IMR-90 (cell line): ENCODE measurements at regions not wholly inside any gene's neighbourhood (a gene's known extent, or its start where the extent isn't known, plus 50 kb on each side); places are given as distances from the start of the nearest gene placed in this dataset.

Experiments used
- ATAC-seq: fragments of 200-7000 bp; cut with Tn5 transposase; 2 replicates; pipeline ENCODE4 v1.9.1; 2020; ENCODE audit warnings: low read depth, mild to moderate bottlenecking, moderate library complexity
- BruUV-seq: library from RNA; stranded (reverse); fragments of 400-500 nt; replicated peaks from 2 replicates; lab custom pipeline; 2021; lab: Mats Ljungman, UMichigan
- CTCF ChIA-PET: fragments of 300-600 bp; formaldehyde crosslinking; extraction: SDS; loops from one replicate; lab custom pipeline; 2021; ENCODE audit warnings: antibody characterized with exemption; lab: Yijun Ruan, JAX
- POLR2A ChIA-PET: fragments of 300-600 bp; sonication (Branson Sonifier 250); formaldehyde crosslinking; loops from one replicate; lab custom pipeline; 2022; ENCODE audit warnings: antibody characterized with exemption; ENCODE audit not compliant: unreplicated experiment; lab: Charles Lee
- DNase-seq: peaks from one replicate; pipeline ENCODE4 v3.0.0; 2013
- H2AFZ ChIP-seq: replicated peaks from 2 replicates; pipeline ENCODE3; 2013; ENCODE audit warnings: low read length, mild to moderate bottlenecking; ENCODE audit not compliant: poor library complexity
- H2AK5ac ChIP-seq: 2 replicates; pipeline ENCODE4 v1.6.1; 2013; ENCODE audit warnings: low read depth, low read length, inconsistent platforms
- H2AK9ac ChIP-seq: replicated peaks from 2 replicates; pipeline ENCODE3; 2013; ENCODE audit warnings: mild to moderate bottlenecking, low read depth, low read length, moderate library complexity; ENCODE audit not compliant: poor library complexity
- H2BK120ac ChIP-seq: 2 replicates; pipeline ENCODE4 v1.6.1; 2013; ENCODE audit warnings: low read depth, low read length, inconsistent platforms
- H2BK15ac ChIP-seq: 3 replicates; pipeline ENCODE4 v1.6.1; 2013; ENCODE audit warnings: low read depth, low read length, inconsistent platforms
- H2BK20ac ChIP-seq: 2 replicates; pipeline ENCODE4 v1.6.1; 2013; ENCODE audit warnings: low read depth, mild to moderate bottlenecking, inconsistent platforms, low read length, moderate library complexity
- H2BK5ac ChIP-seq: 2 replicates; pipeline ENCODE4 v1.6.1; 2013; ENCODE audit warnings: mild to moderate bottlenecking, low read depth, low read length, inconsistent platforms; ENCODE audit not compliant: poor library complexity, severe bottlenecking
- H3K14ac ChIP-seq: replicated peaks from 2 replicates; pipeline ENCODE4 v1.6.1; 2013; ENCODE audit warnings: low read depth, low read length, inconsistent platforms
- H3K18ac ChIP-seq: 2 replicates; pipeline ENCODE4 v1.6.1; 2013; ENCODE audit warnings: low read depth, low read length, control low read depth
- H3K23ac ChIP-seq: 2 replicates; pipeline ENCODE4 v1.6.1; 2013; ENCODE audit warnings: low read depth, low read length, inconsistent platforms
- H3K27ac ChIP-seq: 2 replicates; pipeline ENCODE4 v1.5.1; 2013; ENCODE audit warnings: mild to moderate bottlenecking, control low read depth, low read length; ENCODE audit not compliant: insufficient read depth
- H3K27me3 ChIP-seq: 2 replicates; pipeline ENCODE4 v1.6.1; 2013; ENCODE audit warnings: low read length; ENCODE audit not compliant: control insufficient read depth, insufficient read depth
- H3K36me3 ChIP-seq: 2 replicates; pipeline ENCODE4 v1.6.1; 2013; ENCODE audit warnings: low read length, mixed read lengths; ENCODE audit not compliant: control insufficient read depth, insufficient read depth
- H3K4ac ChIP-seq: 2 replicates; pipeline ENCODE4 v1.6.1; 2013; ENCODE audit warnings: low read depth, low read length, inconsistent platforms
- H3K4me1 ChIP-seq: 2 replicates; pipeline ENCODE4 v1.6.1; 2013; ENCODE audit warnings: low read length, mixed read lengths; ENCODE audit not compliant: control insufficient read depth, insufficient read depth
- H3K4me2 ChIP-seq: 2 replicates; pipeline ENCODE4 v1.6.1; 2013; ENCODE audit warnings: low read depth, mild to moderate bottlenecking, control low read depth, low read length, moderate library complexity
- H3K4me3 ChIP-seq: 2 replicates; pipeline ENCODE4 v1.5.1; 2013; ENCODE audit warnings: low read depth, mild to moderate bottlenecking, control low read depth, low read length, moderate library complexity; ENCODE audit not compliant: insufficient read depth
- H3K56ac ChIP-seq: 2 replicates; pipeline ENCODE4 v1.6.1; 2013; ENCODE audit warnings: low read length, inconsistent platforms; ENCODE audit not compliant: insufficient read depth; ENCODE audit errors: extremely low read depth
- H3K79me1 ChIP-seq, 2 experiments: 2 replicates each; pipeline ENCODE4 v1.6.1; 2013; ENCODE audit warnings: low read length in 2 of 2, inconsistent platforms in 1 of 2, low read depth in 1 of 2
- H3K9ac ChIP-seq: 2 replicates; pipeline ENCODE4 v1.6.1; 2013; ENCODE audit warnings: low read depth, low read length, control low read depth
- H3K9me1 ChIP-seq: 2 replicates; pipeline ENCODE4 v1.6.1; 2013; ENCODE audit warnings: low read length, inconsistent platforms; ENCODE audit not compliant: insufficient read depth
- H3K9me3 ChIP-seq: 2 replicates; pipeline ENCODE4 v1.6.1; 2013; ENCODE audit warnings: low read length; ENCODE audit not compliant: control insufficient read depth, insufficient read depth
- H4K20me1 ChIP-seq: 2 replicates; pipeline ENCODE4 v1.6.1; 2013; ENCODE audit warnings: low read length, inconsistent platforms; ENCODE audit not compliant: insufficient read depth
- H4K5ac ChIP-seq: 2 replicates; pipeline ENCODE4 v1.6.1; 2013; ENCODE audit warnings: mild to moderate bottlenecking, low read depth, low read length, control low read depth
- H4K8ac ChIP-seq, 2 experiments: 2 replicates each; pipeline ENCODE4 v1.6.1; 2013; ENCODE audit warnings: low read depth in 2 of 2, low read length in 2 of 2, control low read depth in 1 of 2, inconsistent platforms in 1 of 2
- H4K91ac ChIP-seq: 2 replicates; pipeline ENCODE4 v1.6.1; 2013; ENCODE audit warnings: low read depth, low read length, inconsistent platforms; ENCODE audit not compliant: insufficient read depth
- CEBPB ChIP-seq: IDR thresholded peaks from 2 replicates; pipeline ENCODE4 v1.6.1; 2012; ENCODE audit warnings: low read depth, low read length, improper control_type of control experiment
- NFE2L2 ChIP-seq: fragments of 150-350 bp; IDR thresholded peaks from 2 replicates; pipeline ENCODE4 v1.6.1; 2016; ENCODE audit warnings: low read depth, mild to moderate bottlenecking, low read length
- RCOR1 ChIP-seq: IDR thresholded peaks from 2 replicates; pipeline ENCODE4 v1.6.1; 2012; ENCODE audit warnings: mild to moderate bottlenecking, low read length, improper control_type of control experiment; ENCODE audit not compliant: insufficient replicate concordance
- USF2 ChIP-seq: fragments of 150-350 bp; IDR thresholded peaks from 2 replicates; pipeline ENCODE4 v1.6.1; 2017; ENCODE audit warnings: mild to moderate bottlenecking, antibody characterized with exemption, low read length, low read depth
- WGBS, 2 experiments: methylation state at CpG; one replicate each; pipeline versions ENCODE4 v1.1.5 to v1.1.7; 2013; ENCODE audit warnings: missing lambda C conversion rate in 2 of 2; ENCODE audit not compliant: insufficient read length in 1 of 2; ENCODE audit errors: extremely low coverage in 2 of 2; 5-methylcytosine and 5-hydroxymethylcytosine counted together
- dilution Hi-C: fragments of 300-500 bp; cut with HindIII; formaldehyde crosslinking; loops from one replicate; pipeline ENCODE4 v1.14.3; 2018; ENCODE audit warnings: low sequenced_read_pairs; ENCODE audit not compliant: unreplicated experiment
- in situ Hi-C: fragments of 300-500 bp; cut with MboI; formaldehyde crosslinking; loops from 3 replicates; pipeline ENCODE4 v1.14.3; 2019; ENCODE audit warnings: low sequenced_read_pairs, inconsistent platforms, mixed read lengths
- intact Hi-C: fragments of 100-400 bp; cut with micrococcal nuclease; formaldehyde crosslinking; loops from 2 replicates; pipeline ENCODE4 v1.10.0; 2022

DNA sequence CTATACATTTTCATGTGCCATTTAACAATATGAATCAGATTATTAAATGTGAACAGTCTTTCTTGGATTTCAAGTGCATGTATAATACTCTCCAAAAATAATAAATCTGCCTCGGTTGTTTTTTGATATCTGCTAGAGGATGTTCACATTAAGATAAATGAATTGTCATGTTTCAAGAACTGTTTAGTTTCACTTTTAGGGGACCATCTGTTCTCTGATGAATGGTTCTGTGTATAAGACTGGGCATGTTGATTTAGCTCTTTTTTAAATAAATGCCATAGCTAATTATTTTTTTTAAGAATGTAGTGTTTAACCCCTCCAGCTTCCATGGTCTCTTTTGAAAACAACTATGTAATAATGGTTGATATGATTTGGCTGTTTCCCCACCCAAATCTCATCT, 1245.1 kb upstream of the ADGRL4 start:
- Histone ChIP-seq H3K4me1 (no peaks in the 10 kb centered on the region), H3K4me2 (no peak overlapping the region), H2BK20ac (no peak overlapping the region), H2BK15ac (no peak overlapping the region), H4K91ac (no peak overlapping the region), H2AFZ (no peak overlapping the region), H3K79me1 (no peaks in the 10 kb centered on the region), H3K9ac (no peak overlapping the region), H3K14ac (no peak overlapping the region), H3K27me3 (no peaks in the 10 kb centered on the region), H4K8ac (no peak overlapping the region), H2BK120ac (no peak overlapping the region), H3K56ac (no peak overlapping the region), H3K23ac (no peak overlapping the region), H3K9me3 (no peaks in the 10 kb centered on the region), H4K20me1 (no peaks in the 10 kb centered on the region), H3K4me3 (no peak overlapping the region), H4K5ac (no peak overlapping the region), H3K9me1 (no peaks in the 10 kb centered on the region), H3K36me3 (no peaks in the 10 kb centered on the region), H2AK5ac (no peak overlapping the region), H2BK5ac (no peak overlapping the region), H3K27ac (no peak overlapping the region), H3K4ac (no peak overlapping the region), H2AK9ac (no peak overlapping the region), H3K18ac (no peak overlapping the region)
- no peak for TF ChIP-seq CEBPB
- TF ChIP-seq NFE2L2, result no peak
- TF ChIP-seq RCOR1, result no peak
- no peak for TF ChIP-seq USF2
- intact Hi-C loops, result no loop called here
- ATAC-seq (no peak), DNase-seq (no peak)
- ChIA-PET POLR2A (no interaction called here), CTCF (no interaction called here)
- no CpG with 5 or more reads among the region's 1 CpG for WGBS, 2 experiments
- BruUV-seq, result no TSS peak
- in situ Hi-C loops, result no loop called here
- dilution Hi-C loops, result no loop called here
